Keratinocyte (primary cell): ENCODE measurements at regions not wholly inside any gene's neighbourhood (a gene's known extent, or its start where the extent isn't known, plus 50 kb on each side); places are given as distances from the start of the nearest gene placed in this dataset.

Experiments
- DNase-seq: peaks from one replicate; pipeline ENCODE4 v3.0.0-alpha.2; 2011; ENCODE audit warnings: low read depth, missing footprints, low spot score
- FAIRE-seq: peaks from 2 replicates; lab custom pipeline; 2011; peaks lifted over from hg19 to GRCh38; lab: Jason Lieb, UNC
- H2AFZ ChIP-seq: 2 replicates; pipeline ENCODE4 v1.6.0; 2012; ENCODE audit warnings: low read length, control low read depth, inconsistent platforms; ENCODE audit not compliant: control insufficient read depth
- H3K27ac ChIP-seq: 2 replicates; pipeline ENCODE4 v1.5.1; 2011; ENCODE audit warnings: low read length; ENCODE audit not compliant: control insufficient read depth, insufficient read depth
- H3K27me3 ChIP-seq: 3 replicates; pipeline ENCODE4 v1.6.0; 2011; ENCODE audit warnings: low read length; ENCODE audit not compliant: control insufficient read depth, insufficient read depth; ENCODE audit errors: extremely low read depth
- H3K36me3 ChIP-seq, 2 experiments: 2 replicates in 1 of 2; 3 replicates in 1 of 2; pipeline ENCODE4 v1.5.1; 2011; ENCODE audit warnings: low read length in 2 of 2, mild to moderate bottlenecking in 1 of 2; ENCODE audit not compliant: control insufficient read depth in 2 of 2, insufficient read depth in 2 of 2; ENCODE audit errors: extremely low read depth in 1 of 2
- H3K4me1 ChIP-seq: 3 replicates; pipeline ENCODE4 v1.5.1; 2011; ENCODE audit warnings: low read length; ENCODE audit not compliant: control insufficient read depth, insufficient read depth; ENCODE audit errors: extremely low read depth
- H3K4me2 ChIP-seq: 3 replicates; pipeline ENCODE4 v1.6.0; 2011; ENCODE audit warnings: low read depth, low read length; ENCODE audit not compliant: control insufficient read depth, insufficient read depth; ENCODE audit errors: extremely low read depth
- H3K4me3 ChIP-seq, 3 experiments: fragments of 200-600 bp in 1 of 3; sonication (generic) in 1 of 3; 2 replicates in 2 of 3; 3 replicates in 1 of 3; pipeline ENCODE4 v1.5.1; 2011 to 2016; ENCODE audit warnings: low read length in 3 of 3, mild to moderate bottlenecking in 3 of 3, control low read depth in 2 of 3, inconsistent platforms in 1 of 3, low read depth in 1 of 3, mixed read lengths in 1 of 3, mixed run types in 1 of 3, moderate library complexity in 1 of 3; ENCODE audit not compliant: control insufficient read depth in 2 of 3, insufficient read depth in 2 of 3; ENCODE audit errors: extremely low read depth in 1 of 3
- H3K79me2 ChIP-seq: 2 replicates; pipeline ENCODE4 v1.6.0; 2012; ENCODE audit warnings: low read length; ENCODE audit not compliant: control insufficient read depth, insufficient read depth
- H3K9ac ChIP-seq: 3 replicates; pipeline ENCODE4 v1.6.0; 2011; ENCODE audit warnings: low read length; ENCODE audit not compliant: control insufficient read depth, insufficient read depth; ENCODE audit errors: extremely low read depth
- H3K9me1 ChIP-seq: 3 replicates; pipeline ENCODE4 v1.6.0; 2011; ENCODE audit warnings: low read length; ENCODE audit not compliant: control insufficient read depth, insufficient read depth; ENCODE audit errors: extremely low read depth
- H3K9me3 ChIP-seq: 2 replicates; pipeline ENCODE4 v1.5.1; 2012; ENCODE audit warnings: low read depth, low read length; ENCODE audit not compliant: control insufficient read depth
- H4K20me1 ChIP-seq: 3 replicates; pipeline ENCODE4 v1.6.0; 2011; ENCODE audit warnings: low read length; ENCODE audit not compliant: control insufficient read depth, insufficient read depth; ENCODE audit errors: extremely low read depth
- EZH2 ChIP-seq: IDR thresholded peaks from one replicate; pipeline ENCODE4 v1.6.1; 2012; ENCODE audit warnings: inconsistent platforms, mild to moderate bottlenecking, low read length, moderate library complexity
- dilution Hi-C: fragments of 300-500 bp; cut with MboI; formaldehyde crosslinking; loops from one replicate; pipeline ENCODE4 v1.7.0; 2020; ENCODE audit warnings: low sequenced_read_pairs; ENCODE audit not compliant: extremely low pct_ligation_motif_present
- TF ChIP-seq, protein P1 (sequence below), 3 experiments: IDR thresholded peaks in 1 of 3; conservative IDR thresholded peaks in 1 of 3; optimal IDR thresholded peaks in 1 of 3; 2 replicates in 2 of 3; 3 replicates in 1 of 3; pipeline versions ENCODE3 to v1.5.1; 2011; ENCODE audit warnings: low read length in 3 of 3, mild to moderate bottlenecking in 3 of 3, moderate library complexity in 2 of 3, control low read depth in 1 of 3, inconsistent platforms in 1 of 3; ENCODE audit not compliant: insufficient read depth in 2 of 3; ENCODE audit errors: extremely low read depth in 1 of 3

- H3K4me3 ChIP-seq, result no peak overlapping the region
- peaks cover 17% of the 10 kb centered on the region for H3K79me2 ChIP-seq
- H3K9ac ChIP-seq, result no peak overlapping the region
- H3K36me3 ChIP-seq, result peaks cover 1 to 3% of the 10 kb centered on the region in 2 experiments
- H3K9me1 ChIP-seq, result peaks cover under 1% of the 10 kb centered on the region
- H3K9me3 ChIP-seq, result no peaks in the 10 kb centered on the region
- no peak overlapping the region for H2AFZ ChIP-seq
- no peak overlapping the region for H3K27ac ChIP-seq
- dilution Hi-C loops, result no loop called here
- no peak for DNase-seq
- H3K4me1 ChIP-seq, result peaks cover 11% of the 10 kb centered on the region
- peaks cover 5% of the 10 kb centered on the region for H4K20me1 ChIP-seq
- no peak for FAIRE-seq
- no peaks in the 10 kb centered on the region for H3K27me3 ChIP-seq
- no peak overlapping the region for H3K4me2 ChIP-seq
- no peak for TF ChIP-seq EZH2
- TF ChIP-seq, protein P1, sequence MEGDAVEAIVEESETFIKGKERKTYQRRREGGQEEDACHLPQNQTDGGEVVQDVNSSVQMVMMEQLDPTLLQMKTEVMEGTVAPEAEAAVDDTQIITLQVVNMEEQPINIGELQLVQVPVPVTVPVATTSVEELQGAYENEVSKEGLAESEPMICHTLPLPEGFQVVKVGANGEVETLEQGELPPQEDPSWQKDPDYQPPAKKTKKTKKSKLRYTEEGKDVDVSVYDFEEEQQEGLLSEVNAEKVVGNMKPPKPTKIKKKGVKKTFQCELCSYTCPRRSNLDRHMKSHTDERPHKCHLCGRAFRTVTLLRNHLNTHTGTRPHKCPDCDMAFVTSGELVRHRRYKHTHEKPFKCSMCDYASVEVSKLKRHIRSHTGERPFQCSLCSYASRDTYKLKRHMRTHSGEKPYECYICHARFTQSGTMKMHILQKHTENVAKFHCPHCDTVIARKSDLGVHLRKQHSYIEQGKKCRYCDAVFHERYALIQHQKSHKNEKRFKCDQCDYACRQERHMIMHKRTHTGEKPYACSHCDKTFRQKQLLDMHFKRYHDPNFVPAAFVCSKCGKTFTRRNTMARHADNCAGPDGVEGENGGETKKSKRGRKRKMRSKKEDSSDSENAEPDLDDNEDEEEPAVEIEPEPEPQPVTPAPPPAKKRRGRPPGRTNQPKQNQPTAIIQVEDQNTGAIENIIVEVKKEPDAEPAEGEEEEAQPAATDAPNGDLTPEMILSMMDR (optimal IDR thresholded peaks at IDR 0.05 in 1 of 3, IDR thresholded peaks at IDR 0.05 in 1 of 3, conservative IDR thresholded peaks at IDR 0.05 in 1 of 3; ENCODE audit: extremely low read depth in 1 of 3, insufficient read depth in 2 of 3, low read length in 3 of 3), result no peak
Observed at GRCh38 chr11:8740129-8740528, 57.5 kb downstream of the RPL27A start.

DNA sequence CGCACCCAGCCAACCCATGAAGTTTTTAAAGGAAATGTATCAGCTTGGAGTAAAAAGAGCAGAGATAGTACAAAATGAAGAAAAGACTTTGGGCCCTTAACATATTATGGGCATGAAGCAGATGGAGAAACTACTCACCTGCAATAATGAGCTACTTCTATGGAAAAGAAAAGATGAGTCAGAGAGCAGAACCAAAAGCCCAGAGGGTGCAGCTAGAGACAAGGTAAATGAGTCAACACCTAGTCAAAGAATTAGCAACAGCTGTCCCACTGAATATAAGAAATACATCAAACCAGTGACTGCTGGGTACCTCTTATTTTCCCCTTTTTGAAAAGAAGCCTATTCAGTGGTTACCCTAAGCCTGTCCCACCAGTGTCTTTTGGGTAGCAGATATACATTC, 61.8 kb downstream of the RPL27A start:
- H3K4me3 ChIP-seq, result no peak overlapping the region
- H3K9me3 ChIP-seq, result no peaks in the 10 kb centered on the region
- H3K4me2 ChIP-seq, result peak overlapping the region; percentile 32
- peaks cover 15% of the 10 kb centered on the region for H3K79me2 ChIP-seq
- no peaks in the 10 kb centered on the region for H3K9me1 ChIP-seq
- peak overlapping the region; percentile 16 for H3K27ac ChIP-seq
- H4K20me1 ChIP-seq, result peaks cover 5% of the 10 kb centered on the region
- H2AFZ ChIP-seq, result no peak overlapping the region
- H3K27me3 ChIP-seq, result no peaks in the 10 kb centered on the region
- H3K9ac ChIP-seq, result no peak overlapping the region
- FAIRE-seq (peak; percentile 94), DNase-seq (peak; percentile 48)
- no peak for TF ChIP-seq EZH2
- TF ChIP-seq, protein P1 (optimal IDR thresholded peaks at IDR 0.05 in 1 of 3, IDR thresholded peaks at IDR 0.05 in 1 of 3, conservative IDR thresholded peaks at IDR 0.05 in 1 of 3; ENCODE audit: extremely low read depth in 1 of 3, insufficient read depth in 2 of 3, low read length in 3 of 3), result no peak
- dilution Hi-C loops, result no loop called here
- H3K4me1 ChIP-seq, result peaks cover 15% of the 10 kb centered on the region
- peaks cover 10 to 12% of the 10 kb centered on the region in 2 experiments for H3K36me3 ChIP-seq
